Stimulated activated naive CD8-positive, alpha-beta T cell treated with anti-CD3 and anti-CD28 coated beads, Interleukin-15, Interleukin-2, amounts not matched to agents 100 ng/mL and 50 ng/mL, for 24 hours (primary cell): ENCODE measurements at regions not wholly inside any gene's neighbourhood (a gene's known extent, or its start where the extent isn't known, plus 50 kb on each side); places are given as distances from the start of the nearest gene placed in this dataset.
A peak's percentile ranks its signal among the peaks of the same experiment; 100 is the strongest.

ENCODE experiments used
- H3K27ac Mint-ChIP-seq: one replicate; pipeline ENCODE4 v1.8.0; 2021; ENCODE audit warnings: mild to moderate bottlenecking, mixed read lengths
- H3K27me3 Mint-ChIP-seq: one replicate; pipeline ENCODE4 v1.8.0; 2021; ENCODE audit warnings: mixed read lengths
- H3K36me3 Mint-ChIP-seq: one replicate; pipeline ENCODE4 v1.8.0; 2021; ENCODE audit warnings: low read depth, mixed read lengths
- H3K4me1 Mint-ChIP-seq: one replicate; pipeline ENCODE4 v1.8.0; 2021; ENCODE audit warnings: low read depth, mixed read lengths
- H3K4me3 Mint-ChIP-seq: one replicate; pipeline ENCODE4 v1.8.0; 2021; ENCODE audit warnings: mild to moderate bottlenecking, mixed read lengths
- H3K9me3 Mint-ChIP-seq: one replicate; pipeline ENCODE4 v1.8.0; 2021; ENCODE audit warnings: mixed read lengths

GRCh38 chr14:50044042-50044651 is 72.2 kb downstream of the VCPKMT start:
- Mint-ChIP-seq H3K9me3 (peaks cover 7% of the 10 kb centered on the region), H3K4me3 (peak overlapping the region; percentile 52)

DNA sequence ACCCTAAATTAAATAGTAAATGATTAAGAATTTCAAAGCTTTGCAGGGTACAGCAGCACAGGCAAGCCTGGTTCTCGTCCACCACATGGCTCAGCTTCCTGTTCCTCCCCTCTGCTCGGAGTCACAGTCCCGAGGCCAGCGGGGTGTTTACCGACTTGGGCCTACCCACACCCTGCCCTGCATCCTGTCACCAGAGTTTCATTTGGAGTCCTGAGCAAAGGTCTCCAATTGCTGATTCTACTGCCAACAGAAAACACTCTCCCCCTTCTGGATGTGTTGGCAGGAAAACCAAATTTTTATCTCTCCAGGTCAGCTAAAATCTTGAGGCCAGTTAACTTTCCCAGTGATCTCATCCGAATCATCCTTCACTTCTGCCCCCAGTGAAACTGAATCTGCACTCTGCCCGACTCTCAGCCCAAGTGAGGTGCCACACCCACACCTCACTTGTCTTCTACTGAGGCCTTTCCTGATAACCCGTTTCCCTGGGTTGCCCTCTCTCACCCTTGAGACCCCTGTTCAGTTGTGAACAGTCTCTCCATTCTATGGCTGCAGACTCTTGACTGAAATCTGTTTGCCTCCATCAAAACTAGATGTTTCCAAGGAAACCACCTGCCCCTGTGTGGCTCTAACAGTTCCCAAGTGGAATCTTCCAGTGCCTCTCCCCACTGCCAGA is 71.2 kb downstream of the VCPKMT start:
- peaks cover 73% of the 10 kb centered on the region for H3K4me1 Mint-ChIP-seq
- H3K4me3 Mint-ChIP-seq = peak overlapping the region; percentile 24
- peak overlapping the region; percentile 98 for H3K27ac Mint-ChIP-seq
- H3K27me3 Mint-ChIP-seq = no peaks in the 10 kb centered on the region
- H3K36me3 Mint-ChIP-seq = peaks cover 20% of the 10 kb centered on the region
- peaks cover 7% of the 10 kb centered on the region for H3K9me3 Mint-ChIP-seq

More at GRCh38 chr14:50044042-50044651, 72.2 kb downstream of the VCPKMT start:
- Mint-ChIP-seq H3K36me3 (peaks cover 20% of the 10 kb centered on the region), H3K4me1 (peaks cover 83% of the 10 kb centered on the region), H3K27ac (peak overlapping the region; percentile 98), H3K27me3 (no peaks in the 10 kb centered on the region)

GRCh38 chr14:50045837-50046236 is 70.5 kb downstream of the VCPKMT start:
- no peaks in the 10 kb centered on the region for H3K27me3 Mint-ChIP-seq
- H3K27ac Mint-ChIP-seq = peak overlapping the region; percentile 98
- peaks cover 7% of the 10 kb centered on the region for H3K9me3 Mint-ChIP-seq
- H3K4me1 Mint-ChIP-seq = peaks cover 66% of the 10 kb centered on the region
- H3K4me3 Mint-ChIP-seq = no peak overlapping the region
- H3K36me3 Mint-ChIP-seq = peaks cover 24% of the 10 kb centered on the region

DNA sequence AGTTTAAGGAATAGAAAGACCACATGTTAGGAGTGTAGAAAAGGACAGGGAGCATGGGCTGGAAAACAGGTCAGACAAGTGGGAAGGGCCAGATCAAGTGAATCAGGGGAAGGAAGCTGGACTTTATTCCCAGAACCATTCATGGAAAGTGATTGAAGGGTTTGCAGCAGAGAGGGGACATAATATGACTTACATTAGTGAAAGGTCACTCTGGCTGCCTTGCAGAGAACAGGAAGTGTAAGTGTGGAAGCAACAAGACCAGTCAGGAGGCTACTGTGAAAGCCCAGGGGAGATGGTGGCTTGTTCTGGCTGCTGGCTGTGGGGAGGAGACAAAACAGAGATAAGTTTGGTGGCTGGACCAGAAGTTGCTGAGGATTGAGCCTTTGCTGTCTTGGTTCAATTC is 69.1 kb downstream of the VCPKMT start:
- H3K4me3 Mint-ChIP-seq = peak overlapping the region; percentile 27
- H3K36me3 Mint-ChIP-seq = peaks cover 28% of the 10 kb centered on the region
- no peaks in the 10 kb centered on the region for H3K27me3 Mint-ChIP-seq
- peaks cover 7% of the 10 kb centered on the region for H3K9me3 Mint-ChIP-seq
- peaks cover 54% of the 10 kb centered on the region for H3K4me1 Mint-ChIP-seq
- peak overlapping the region; percentile 65 for H3K27ac Mint-ChIP-seq

DNA sequence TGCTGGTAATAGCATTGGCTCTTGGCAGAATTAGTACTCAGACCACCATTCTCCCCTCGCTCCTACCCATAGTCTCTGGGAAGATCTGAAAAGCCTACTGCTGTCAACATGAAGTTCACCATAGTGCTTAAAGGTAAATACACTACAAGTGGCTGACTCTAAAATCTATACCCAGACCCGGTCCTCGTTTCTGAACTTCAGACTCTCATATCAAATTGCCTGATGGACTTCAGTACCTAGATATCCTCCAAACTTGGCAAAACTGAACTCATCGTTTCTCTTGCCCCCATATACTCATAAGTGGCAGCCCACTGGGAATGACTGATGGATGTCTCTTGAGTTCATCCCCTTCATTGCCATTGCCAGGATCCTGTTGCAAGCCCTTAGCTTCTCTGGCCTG is 67.3 kb downstream of the VCPKMT start:
- H3K9me3 Mint-ChIP-seq = peaks cover 7% of the 10 kb centered on the region
- no peak overlapping the region for H3K4me3 Mint-ChIP-seq
- no peaks in the 10 kb centered on the region for H3K27me3 Mint-ChIP-seq
- H3K4me1 Mint-ChIP-seq = peaks cover 40% of the 10 kb centered on the region
- peak overlapping the region; percentile 42 for H3K27ac Mint-ChIP-seq
- H3K36me3 Mint-ChIP-seq = peaks cover 32% of the 10 kb centered on the region

DNA sequence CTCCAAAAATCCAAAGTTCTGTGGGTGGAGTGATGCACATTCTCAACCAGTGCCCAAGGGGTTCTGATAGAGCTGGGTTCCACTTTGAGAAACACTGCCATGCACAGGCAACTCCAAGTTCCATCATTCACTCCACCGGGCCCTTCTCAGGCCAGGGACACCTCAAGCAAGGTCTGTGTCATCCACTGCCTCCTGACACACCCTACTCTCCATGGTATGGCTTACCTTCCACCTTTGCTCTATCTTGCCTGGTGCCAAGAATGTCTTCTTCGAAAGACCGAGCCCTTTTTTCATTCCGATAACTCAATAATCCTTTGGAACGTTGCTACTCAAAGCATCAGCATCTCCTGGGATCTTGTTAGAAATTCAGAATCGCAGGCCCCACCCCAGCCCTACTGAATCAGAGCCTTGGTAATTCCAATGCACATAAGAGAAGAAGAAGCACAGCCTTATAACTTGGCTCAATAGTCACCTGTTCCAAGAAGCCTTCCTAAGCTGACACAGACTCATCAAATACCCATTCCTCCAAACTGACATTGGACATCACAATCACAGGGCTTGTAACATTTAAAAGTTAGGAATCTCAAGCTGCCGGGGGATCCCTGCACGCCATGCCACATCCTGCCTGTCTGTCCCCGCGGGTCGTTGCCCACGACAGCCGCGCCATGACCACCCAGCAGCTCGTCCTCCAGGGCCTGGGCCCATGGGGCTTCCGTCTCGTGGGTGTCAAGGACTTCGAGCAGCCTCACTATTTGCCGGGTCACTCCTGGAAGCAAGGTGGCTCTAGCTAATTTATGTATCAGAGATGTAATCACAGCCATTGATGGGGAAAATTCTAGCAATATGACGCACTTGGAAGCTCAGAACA is 66.4 kb downstream of the VCPKMT start:
- Mint-ChIP-seq H3K27me3 (no peaks in the 10 kb centered on the region), H3K4me3 (no peak overlapping the region), H3K4me1 (peaks cover 32% of the 10 kb centered on the region), H3K9me3 (peaks cover 7% of the 10 kb centered on the region), H3K27ac (no peak overlapping the region), H3K36me3 (peaks cover 32% of the 10 kb centered on the region)

GRCh38 chr14:50051106-50051505 is 65.3 kb downstream of the VCPKMT start:
- H3K27me3 Mint-ChIP-seq = no peaks in the 10 kb centered on the region
- peaks cover 28% of the 10 kb centered on the region for H3K4me1 Mint-ChIP-seq
- no peak overlapping the region for H3K27ac Mint-ChIP-seq
- H3K36me3 Mint-ChIP-seq = peaks cover 21% of the 10 kb centered on the region
- H3K4me3 Mint-ChIP-seq = no peak overlapping the region
- H3K9me3 Mint-ChIP-seq = no peaks in the 10 kb centered on the region

GRCh38 chr14:50051706-50052105 is 64.7 kb downstream of the VCPKMT start:
- Mint-ChIP-seq H3K27me3 (no peaks in the 10 kb centered on the region), H3K4me3 (no peak overlapping the region), H3K36me3 (peaks cover 15% of the 10 kb centered on the region), H3K27ac (no peak overlapping the region), H3K4me1 (peaks cover 28% of the 10 kb centered on the region), H3K9me3 (no peaks in the 10 kb centered on the region)

DNA sequence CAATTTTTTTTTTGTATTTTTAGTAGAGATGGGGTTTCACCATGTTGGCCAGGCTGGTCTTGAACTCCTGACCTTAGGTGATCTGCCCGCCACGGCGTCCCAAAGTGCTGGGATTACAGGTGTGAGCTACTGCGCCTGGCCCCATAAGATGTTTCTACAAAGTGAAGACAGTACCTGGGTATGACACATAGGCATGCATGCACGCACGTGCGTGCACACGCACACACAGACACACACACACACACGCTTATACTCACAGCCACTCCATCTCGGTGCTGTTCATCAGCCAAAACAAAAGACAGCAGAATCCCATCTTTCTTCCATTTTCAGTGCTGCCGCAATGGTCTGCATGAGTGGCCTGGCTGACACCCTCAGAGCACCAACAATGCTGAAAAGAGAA is 63.9 kb downstream of the VCPKMT start:
- Mint-ChIP-seq H3K36me3 (peaks cover 15% of the 10 kb centered on the region), H3K4me1 (peaks cover 25% of the 10 kb centered on the region), H3K9me3 (no peaks in the 10 kb centered on the region), H3K27ac (no peak overlapping the region), H3K4me3 (no peak overlapping the region), H3K27me3 (no peaks in the 10 kb centered on the region)

GRCh38 chr14:50053935-50054334 is 62.4 kb downstream of the VCPKMT start:
- H3K4me3 Mint-ChIP-seq = no peak overlapping the region
- H3K36me3 Mint-ChIP-seq = peaks cover 15% of the 10 kb centered on the region
- H3K4me1 Mint-ChIP-seq = peaks cover 23% of the 10 kb centered on the region
- no peaks in the 10 kb centered on the region for H3K9me3 Mint-ChIP-seq
- no peaks in the 10 kb centered on the region for H3K27me3 Mint-ChIP-seq
- H3K27ac Mint-ChIP-seq = no peak overlapping the region

GRCh38 chr14:50055461-50056228 is 60.7 kb downstream of the VCPKMT start:
- H3K27ac Mint-ChIP-seq = no peak overlapping the region
- no peak overlapping the region for H3K4me3 Mint-ChIP-seq
- H3K36me3 Mint-ChIP-seq = peaks cover 11% of the 10 kb centered on the region

DNA sequence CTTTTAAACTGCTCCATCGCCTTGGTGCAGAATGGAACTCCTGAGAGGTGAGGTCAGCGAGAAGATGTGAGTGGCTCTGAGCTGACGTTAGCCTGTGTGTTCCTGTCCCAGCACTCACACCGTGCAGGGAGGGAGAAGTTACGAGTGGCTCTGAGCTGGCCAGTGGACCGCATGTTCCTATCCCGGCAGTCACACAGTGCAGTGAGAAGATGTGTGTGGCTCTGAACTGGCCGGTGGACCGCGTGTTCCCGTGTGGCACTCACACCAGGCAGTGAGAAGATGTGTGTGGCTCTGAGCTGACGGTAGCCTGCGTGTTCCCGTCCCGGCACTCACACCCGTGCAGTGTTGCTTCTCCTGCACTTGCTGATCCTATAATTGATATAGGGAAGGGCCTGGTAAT is 59.9 kb downstream of the VCPKMT start:
- Mint-ChIP-seq H3K4me1 (peaks cover 46% of the 10 kb centered on the region), H3K9me3 (no peaks in the 10 kb centered on the region), H3K27me3 (no peaks in the 10 kb centered on the region), H3K36me3 (peaks cover 11% of the 10 kb centered on the region), H3K4me3 (no peak overlapping the region), H3K27ac (no peak overlapping the region)

More at GRCh38 chr14:50055461-50056228, 60.7 kb downstream of the VCPKMT start:
- peaks cover 38% of the 10 kb centered on the region for H3K4me1 Mint-ChIP-seq
- no peaks in the 10 kb centered on the region for H3K9me3 Mint-ChIP-seq
- no peaks in the 10 kb centered on the region for H3K27me3 Mint-ChIP-seq

GRCh38 chr14:50057331-50057730 is 59.0 kb downstream of the VCPKMT start:
- Mint-ChIP-seq H3K4me3 (no peak overlapping the region), H3K4me1 (peaks cover 53% of the 10 kb centered on the region), H3K27ac (no peak overlapping the region), H3K9me3 (no peaks in the 10 kb centered on the region), H3K27me3 (no peaks in the 10 kb centered on the region), H3K36me3 (peaks cover 5% of the 10 kb centered on the region)

DNA sequence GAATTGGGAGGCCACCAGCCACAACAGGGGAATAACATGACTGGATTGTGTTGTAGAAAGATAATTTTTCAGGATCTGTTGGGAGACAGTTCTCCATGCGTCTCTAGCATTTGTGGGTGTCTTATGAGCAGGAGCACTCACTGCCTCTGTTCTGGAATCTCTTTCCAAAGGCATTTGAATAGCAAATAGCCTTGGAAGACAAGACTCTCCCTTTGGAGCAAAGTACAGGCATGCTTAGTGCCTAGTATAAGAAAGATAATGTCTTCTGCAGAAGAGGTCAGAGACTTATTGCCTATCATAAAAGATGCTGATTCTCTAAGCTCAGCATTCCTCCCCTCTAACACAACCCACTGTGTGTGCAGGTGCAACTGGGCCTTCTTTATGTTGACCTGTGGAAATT is 58.3 kb downstream of the VCPKMT start:
- no peaks in the 10 kb centered on the region for H3K9me3 Mint-ChIP-seq
- H3K4me1 Mint-ChIP-seq = peaks cover 60% of the 10 kb centered on the region
- H3K27me3 Mint-ChIP-seq = no peaks in the 10 kb centered on the region
- no peak overlapping the region for H3K4me3 Mint-ChIP-seq
- peaks cover 4% of the 10 kb centered on the region for H3K36me3 Mint-ChIP-seq
- H3K27ac Mint-ChIP-seq = no peak overlapping the region
